GM19463 (cell line): ENCODE measurements at regions not wholly inside any gene's neighbourhood (a gene's known extent, or its start where the extent isn't known, plus 50 kb on each side); places are given as distances from the start of the nearest gene placed in this dataset.
"Not testable (repeated sequence)": the region's sequence is repeated elsewhere in the genome, so short reads cannot be mapped to it uniquely, and the experiment has no call there.

Experiments
- ATAC-seq: cut with Tn5 transposase; IDR thresholded peaks from one replicate; pipeline ENCODE4 v1.9.1; 2021; ENCODE audit warnings: mild to moderate bottlenecking, moderate library complexity; ENCODE audit not compliant: unreplicated experiment

DNA sequence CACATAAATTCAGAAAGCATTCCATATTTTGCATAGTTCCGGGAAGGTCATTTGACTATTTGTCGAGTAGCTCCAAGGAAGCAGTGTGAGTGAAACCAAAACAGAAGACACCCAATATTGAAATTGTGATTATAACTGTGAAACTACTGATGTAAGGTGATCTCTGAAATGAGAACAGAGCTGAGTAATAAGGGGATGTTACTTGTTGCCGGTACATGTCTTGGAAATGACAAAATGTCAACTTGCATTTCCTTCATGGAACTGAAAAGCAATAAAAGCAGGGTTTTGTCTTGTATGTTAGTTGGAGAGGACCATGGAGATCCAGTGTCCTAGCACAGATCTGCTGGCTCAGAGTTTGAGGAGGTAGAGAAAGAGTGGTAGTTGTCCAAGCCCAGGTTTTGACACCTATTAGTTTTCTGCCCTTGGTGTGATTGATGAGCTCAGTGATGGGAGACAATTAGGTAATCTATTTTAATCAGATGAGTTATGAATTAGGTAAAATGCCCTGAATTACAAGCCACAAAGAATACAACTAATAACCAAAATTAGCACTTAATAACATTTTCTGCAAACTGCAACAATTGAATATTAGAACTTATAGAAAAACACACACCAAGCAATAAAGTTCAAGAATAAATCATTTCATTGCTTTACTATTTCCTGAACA lies 58.7 kb upstream of the ZNF519 start:
- ATAC-seq: peak; percentile 96

- no peak for ATAC-seq
Observed at GRCh38 chr18:14189858-14190257, 57.6 kb upstream of the ZNF519 start.

GRCh38 chr18:14188751-14189406 lies 56.6 kb upstream of the ZNF519 start:
- not testable (repeated sequence) for ATAC-seq
